ENCODE measurements at regions not wholly inside any gene's neighbourhood (a gene's known extent, or its start where the extent isn't known, plus 50 kb on each side); places are given as distances from the start of the nearest gene placed in this dataset.
"Not testable (repeated sequence)": the region's sequence is repeated elsewhere in the genome, so short reads cannot be mapped to it uniquely, and the experiment has no call there.

DNA sequence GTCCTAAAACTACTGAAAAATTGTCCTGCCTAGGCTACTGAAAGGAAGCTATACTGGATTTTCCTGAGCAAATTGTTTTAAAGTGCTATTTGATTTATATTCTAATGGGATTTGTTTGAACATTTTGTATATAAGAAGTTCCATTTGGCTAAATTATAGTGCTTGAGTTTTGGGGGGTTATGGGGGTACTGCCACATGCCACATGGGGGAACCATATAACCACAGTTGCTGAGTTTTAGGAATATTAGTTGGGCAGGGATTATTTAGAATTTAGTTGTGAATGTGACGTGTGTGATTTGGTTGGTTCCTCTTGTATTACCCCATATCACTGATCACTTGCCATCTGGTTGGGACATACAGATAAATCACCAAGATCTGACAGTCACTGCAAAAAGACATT, 224.5 kb upstream of the TAPT1 start:
- DNase-seq: no peak

DNA sequence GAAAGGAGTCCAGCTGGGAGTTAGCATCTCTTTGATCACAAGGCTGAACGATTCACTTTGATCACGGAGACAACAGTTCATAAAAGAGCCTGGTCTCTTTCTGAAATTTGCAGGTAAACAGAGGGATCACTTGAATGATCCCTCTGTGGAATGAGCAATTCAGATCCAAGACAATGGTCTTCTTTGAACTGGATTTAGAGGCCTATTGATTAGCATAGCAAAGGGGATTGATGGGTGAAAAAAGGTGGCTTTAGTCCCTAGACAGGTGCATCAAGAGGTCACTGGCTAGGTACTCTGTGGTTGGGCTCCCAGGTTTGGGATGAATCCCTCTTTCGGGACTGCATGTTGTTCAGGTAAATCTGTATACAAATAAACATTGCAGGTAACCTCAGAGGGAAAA, 223.8 kb upstream of the TAPT1 start:
- no peak for DNase-seq

GRCh38 chr4:16449406-16449805, 223.1 kb upstream of the TAPT1 start:
- DNase-seq: no peak

GRCh38 chr4:16448241-16448840, 222.1 kb upstream of the TAPT1 start:
- no peak for DNase-seq

- no peak for DNase-seq
These were observed 217.3 kb upstream of the TAPT1 start for GRCh38 chr4:16443504-16444088.

DNA sequence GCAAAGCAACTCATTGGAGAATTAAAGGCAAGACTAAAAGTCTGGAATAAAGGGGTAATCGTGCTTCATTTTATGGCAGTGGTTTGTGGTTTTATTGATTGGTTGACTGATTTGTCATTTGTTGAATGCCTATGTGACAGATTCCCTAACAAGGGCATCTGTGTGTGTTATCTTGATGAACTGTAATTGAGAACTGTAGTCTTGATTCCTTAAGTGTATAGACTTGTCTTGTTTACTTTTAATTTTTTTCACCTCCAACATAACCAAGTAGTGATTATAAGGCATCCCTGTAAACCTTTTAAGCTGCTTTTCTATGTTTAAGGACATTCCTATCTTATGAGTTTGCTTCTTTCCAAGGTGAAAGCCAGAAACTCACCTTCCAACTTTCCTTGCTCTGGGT, 216.0 kb upstream of the TAPT1 start:
- DNase-seq: no peak

GRCh38 chr4:16439768-16440167, 213.5 kb upstream of the TAPT1 start:
- no peak for DNase-seq

DNA sequence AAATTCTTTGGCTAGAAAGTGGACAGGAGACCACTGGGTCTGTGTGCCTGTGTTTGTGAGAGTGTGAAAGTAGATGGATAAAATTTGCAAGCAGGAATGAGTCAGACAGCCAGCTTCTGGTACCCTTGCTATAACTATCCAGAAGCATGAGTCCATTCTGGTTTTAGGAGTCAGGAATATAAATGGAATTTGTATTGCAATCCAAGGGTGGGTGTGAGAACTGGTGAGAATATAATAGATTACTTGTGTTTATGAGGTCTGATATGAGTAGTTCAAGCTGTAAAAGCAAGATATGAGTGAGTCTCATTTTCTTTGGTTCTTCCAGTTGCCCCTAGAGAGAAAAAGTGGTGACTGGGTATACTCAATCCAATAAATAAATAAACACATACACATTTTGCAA, 212.7 kb upstream of the TAPT1 start:
- DNase-seq: no peak

- DNase-seq: no peak
These were observed 211.6 kb upstream of the TAPT1 start for GRCh38 chr4:16437836-16438235.

DNA sequence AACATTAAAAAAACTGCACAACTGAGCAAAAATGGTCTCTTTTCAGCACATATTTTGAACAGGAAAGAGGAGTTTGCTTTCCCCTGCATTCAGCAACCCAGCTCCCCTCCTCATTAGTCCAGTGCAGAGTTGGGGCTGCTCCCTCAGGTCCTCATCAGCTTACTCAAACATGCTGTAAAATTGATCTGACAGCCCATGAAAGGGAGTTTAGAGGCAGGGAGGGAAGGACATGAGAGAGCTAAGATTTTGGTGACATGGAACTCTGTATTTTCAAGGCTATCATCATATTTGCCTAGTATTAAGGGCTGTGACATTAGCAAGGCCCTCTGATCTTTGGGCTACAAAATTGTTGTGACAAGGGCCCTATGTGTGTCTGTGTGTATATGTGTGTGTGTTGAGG, 205.6 kb upstream of the TAPT1 start:
- DNase-seq: no peak

- no peak for DNase-seq
These were observed 192.5 kb upstream of the TAPT1 start for GRCh38 chr4:16418814-16419213.

GRCh38 chr4:16417198-16417597, 190.9 kb upstream of the TAPT1 start:
- no peak for DNase-seq

GRCh38 chr4:16416601-16417000, 190.3 kb upstream of the TAPT1 start:
- no peak for DNase-seq

GRCh38 chr4:16415751-16416150, 189.5 kb upstream of the TAPT1 start:
- no peak for DNase-seq

DNA sequence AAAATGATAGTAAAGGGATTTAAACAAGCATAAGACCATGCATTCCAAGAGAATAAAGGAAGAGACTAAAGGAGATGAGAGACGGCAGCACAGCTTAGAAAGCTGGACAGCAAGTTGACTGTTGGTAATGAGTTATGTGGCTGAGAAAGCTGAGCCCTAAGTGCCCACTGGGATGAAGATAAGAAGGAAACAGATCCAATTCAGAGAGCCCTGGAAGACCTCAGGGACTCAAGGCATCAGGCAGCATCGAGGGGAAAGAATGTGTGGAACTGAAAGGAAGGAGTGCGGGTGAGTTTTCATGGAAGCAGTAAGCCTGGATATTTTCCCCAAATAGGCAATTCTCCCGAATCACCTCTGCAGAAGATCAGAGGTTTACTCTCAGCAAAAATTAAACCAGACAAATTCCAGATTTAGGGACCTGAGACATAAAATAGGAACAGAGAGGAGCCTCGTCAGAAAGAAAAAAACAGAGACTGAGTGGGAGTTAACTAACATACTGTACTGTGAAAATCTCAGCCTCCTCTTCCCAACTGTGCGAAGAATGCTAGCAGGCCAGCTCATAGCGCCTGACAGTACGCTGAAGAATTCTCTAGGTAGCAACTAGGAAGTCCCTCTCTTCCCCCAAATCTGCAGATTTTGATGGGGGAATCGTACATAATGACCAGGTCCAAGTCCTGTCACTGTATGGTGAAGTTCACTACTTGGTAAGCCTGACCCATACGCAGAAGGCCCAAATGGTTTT, 187.7 kb upstream of the TAPT1 start:
- no peak for DNase-seq

DNA sequence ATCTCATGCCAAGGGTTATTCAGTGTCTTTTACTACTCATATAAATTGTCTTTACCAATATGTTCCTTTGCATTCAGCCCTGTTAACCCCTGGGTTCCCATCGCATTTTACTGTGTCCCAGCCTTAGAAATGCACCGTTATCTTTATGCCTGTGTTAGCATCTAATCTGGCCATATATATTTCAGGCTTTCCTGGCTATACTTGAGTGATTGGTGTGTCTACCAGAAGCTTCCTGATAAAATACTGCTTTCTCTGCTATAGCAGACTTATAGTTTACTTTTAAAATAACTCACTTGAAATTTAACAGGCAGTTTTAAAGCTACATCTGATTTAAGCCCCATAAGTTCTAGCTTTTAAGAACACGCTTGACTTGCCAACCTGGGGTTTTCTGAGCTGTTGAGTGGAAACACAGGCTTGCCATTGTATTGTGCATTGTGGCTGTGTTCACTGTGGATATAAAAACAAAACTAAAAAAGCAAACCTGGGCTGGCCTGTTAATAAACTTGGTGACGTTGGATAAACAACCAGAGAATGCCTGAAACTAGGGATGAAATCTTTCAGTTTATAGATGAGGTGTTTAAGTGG, 185.3 kb upstream of the TAPT1 start:
- no peak for DNase-seq

DNA sequence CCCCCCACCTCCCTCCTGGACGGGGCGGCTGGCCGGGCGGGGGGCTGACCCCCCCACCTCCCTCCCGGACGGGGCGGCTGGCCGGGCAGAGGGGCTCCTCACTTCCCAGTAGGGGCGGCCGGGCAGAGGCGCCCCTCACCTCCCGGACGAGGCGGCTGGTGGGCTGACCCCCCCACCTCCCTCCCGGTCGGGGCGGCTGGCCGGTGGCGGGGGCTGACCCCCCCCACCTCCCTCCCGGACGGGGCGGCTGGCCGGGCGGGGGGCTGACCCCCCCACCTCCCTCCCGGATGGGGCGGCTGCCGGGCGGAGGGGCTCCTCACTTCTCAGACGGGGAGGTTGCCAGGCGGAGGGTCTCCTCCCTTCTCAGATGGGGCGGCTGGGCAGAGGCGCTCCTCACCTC, 166.9 kb upstream of the TAPT1 start:
- DNase-seq: not testable (repeated sequence)

- DNase-seq: no peak
These were observed 164.9 kb upstream of the TAPT1 start for GRCh38 chr4:16391196-16391595.

DNA sequence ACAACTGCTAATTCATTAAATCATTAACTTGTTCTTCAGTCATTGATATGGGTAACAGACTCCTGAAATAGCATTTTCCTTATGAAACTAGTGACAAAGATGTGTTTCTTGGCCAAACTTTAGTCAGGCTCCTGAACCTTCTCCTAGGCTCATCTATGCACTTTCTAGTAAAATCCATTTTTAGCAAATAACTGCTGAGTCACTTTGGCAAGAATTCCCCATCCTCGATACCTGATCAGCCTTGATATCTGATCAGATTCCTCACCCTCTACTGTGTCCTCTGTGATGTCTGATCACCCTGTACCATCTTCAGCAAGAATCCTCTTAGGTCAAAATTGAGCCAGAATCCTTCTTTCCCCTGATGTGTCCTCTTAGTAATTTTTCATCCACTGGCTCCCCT, 161.2 kb upstream of the TAPT1 start:
- no peak for DNase-seq

- no peak for DNase-seq
These were observed 160.5 kb upstream of the TAPT1 start for GRCh38 chr4:16386711-16387320.

- no peak for DNase-seq
These were observed 158.3 kb upstream of the TAPT1 start for GRCh38 chr4:16384576-16384975.

- no peak for DNase-seq
These were observed 156.3 kb upstream of the TAPT1 start for GRCh38 chr4:16382571-16382970.

- DNase-seq: no peak
These were observed 151.6 kb upstream of the TAPT1 start for GRCh38 chr4:16377887-16378286.
